ENCODE measurements at regions not wholly inside any gene's neighbourhood (a gene's known extent, or its start where the extent isn't known, plus 50 kb on each side); places are given as distances from the start of the nearest gene placed in this dataset.

- DNase-seq, result no peak
These were observed 109.3 kb downstream of the EN1 start for GRCh38 chr2:118738106-118738505.

GRCh38 chr2:118737684-118738083 lies 109.8 kb downstream of the EN1 start:
- DNase-seq, result no peak

- DNase-seq, result no peak
These were observed 115.0 kb downstream of the EN1 start for GRCh38 chr2:118732432-118732831.

GRCh38 chr2:118731413-118731812 lies 116.0 kb downstream of the EN1 start:
- DNase-seq, result no peak

GRCh38 chr2:118730405-118730804 lies 117.0 kb downstream of the EN1 start:
- DNase-seq, result no peak

- no peak for DNase-seq
These were observed 117.7 kb downstream of the EN1 start for GRCh38 chr2:118729760-118730159.

GRCh38 chr2:118728984-118729383 lies 118.5 kb downstream of the EN1 start:
- DNase-seq, result no peak

- DNase-seq, result no peak
These were observed 120.6 kb downstream of the EN1 start for GRCh38 chr2:118726821-118727220.

- no peak for DNase-seq
These were observed 124.1 kb downstream of the EN1 start for GRCh38 chr2:118723394-118723793.

GRCh38 chr2:118722976-118723375 lies 124.5 kb downstream of the EN1 start:
- DNase-seq, result no peak

GRCh38 chr2:118721817-118722551 lies 125.5 kb downstream of the EN1 start:
- DNase-seq, result no peak

GRCh38 chr2:118720866-118721265 lies 126.6 kb downstream of the EN1 start:
- DNase-seq, result no peak

- DNase-seq, result no peak
These were observed 128.5 kb downstream of the EN1 start for GRCh38 chr2:118718921-118719320.

- no peak for DNase-seq
These were observed 131.3 kb downstream of the EN1 start for GRCh38 chr2:118716102-118716501.

- DNase-seq, result no peak
These were observed 133.3 kb downstream of the EN1 start for GRCh38 chr2:118714118-118714517.

GRCh38 chr2:118711603-118712002 lies 135.8 kb downstream of the EN1 start:
- no peak for DNase-seq

- no peak for DNase-seq
These were observed 137.0 kb downstream of the EN1 start for GRCh38 chr2:118710481-118710880.

GRCh38 chr2:118709786-118710185 lies 137.7 kb downstream of the EN1 start:
- no peak for DNase-seq

GRCh38 chr2:118706844-118707243 lies 140.6 kb downstream of the EN1 start:
- no peak for DNase-seq

- no peak for DNase-seq
These were observed 141.1 kb downstream of the EN1 start for GRCh38 chr2:118706371-118706770.

GRCh38 chr2:118705032-118705431 lies 142.4 kb downstream of the EN1 start:
- no peak for DNase-seq

GRCh38 chr2:118699447-118700175 lies 147.8 kb downstream of the EN1 start:
- no peak for DNase-seq

- DNase-seq, result no peak
These were observed 148.9 kb downstream of the EN1 start for GRCh38 chr2:118698564-118698963.

GRCh38 chr2:118697781-118698180 lies 149.7 kb downstream of the EN1 start:
- DNase-seq, result no peak
